ENCODE measurements at regions not wholly inside any gene's neighbourhood (a gene's known extent, or its start where the extent isn't known, plus 50 kb on each side); places are given as distances from the start of the nearest gene placed in this dataset.
A peak's percentile ranks its signal among the peaks of the same experiment; 100 is the strongest.

DNA sequence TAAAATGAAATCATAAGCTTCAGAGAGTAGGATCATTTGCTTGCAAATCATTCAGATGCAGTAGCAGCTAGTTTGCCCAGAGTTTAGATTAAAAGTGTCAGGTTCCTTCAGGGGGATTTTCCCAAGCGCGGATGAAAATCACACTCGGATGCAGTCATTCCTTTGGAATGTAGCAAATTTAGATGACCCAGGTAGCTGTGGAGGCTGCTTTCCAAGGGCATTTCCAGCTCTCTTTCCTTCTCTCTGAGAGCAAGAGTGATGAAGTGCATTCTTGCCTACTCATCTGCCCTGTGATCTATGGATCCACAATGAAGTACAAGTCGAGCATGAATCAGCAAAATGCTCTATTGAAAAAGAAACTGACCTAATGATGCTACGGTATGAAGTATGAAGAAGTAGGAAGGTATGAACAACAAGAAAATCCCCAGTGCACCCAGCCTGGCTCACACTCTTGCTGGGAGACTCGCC, 200.2 kb downstream of the PLK2 start:
- H3K27me3 ChIP-seq (ENCODE audit: control insufficient read depth, insufficient read depth, low read length) = no peaks in the 10 kb centered on the region
- H3K4me3 ChIP-seq (ENCODE audit: low read depth, low read length) = peak overlapping the region; percentile 11; the same call in 1 of the 2 replicates
- peak overlapping the region; percentile 79 for H3K27ac ChIP-seq (ENCODE audit: low read depth, low read length)
- CTCF ChIA-PET = interaction anchor here (1.7 kb wide), 1 partner anchor 480 kb away, joined by 6 read pairs; no protein-coding TSS in a partner anchor
- POLR2A ChIA-PET = interaction anchor here (0.9 to 1.5 kb wide), 3 partner anchors 15 to 200 kb away, joined by 3 to 5 read pairs (median 4); partner anchors contain the start of gene PLK2
- TF ChIP-seq, protein P1, sequence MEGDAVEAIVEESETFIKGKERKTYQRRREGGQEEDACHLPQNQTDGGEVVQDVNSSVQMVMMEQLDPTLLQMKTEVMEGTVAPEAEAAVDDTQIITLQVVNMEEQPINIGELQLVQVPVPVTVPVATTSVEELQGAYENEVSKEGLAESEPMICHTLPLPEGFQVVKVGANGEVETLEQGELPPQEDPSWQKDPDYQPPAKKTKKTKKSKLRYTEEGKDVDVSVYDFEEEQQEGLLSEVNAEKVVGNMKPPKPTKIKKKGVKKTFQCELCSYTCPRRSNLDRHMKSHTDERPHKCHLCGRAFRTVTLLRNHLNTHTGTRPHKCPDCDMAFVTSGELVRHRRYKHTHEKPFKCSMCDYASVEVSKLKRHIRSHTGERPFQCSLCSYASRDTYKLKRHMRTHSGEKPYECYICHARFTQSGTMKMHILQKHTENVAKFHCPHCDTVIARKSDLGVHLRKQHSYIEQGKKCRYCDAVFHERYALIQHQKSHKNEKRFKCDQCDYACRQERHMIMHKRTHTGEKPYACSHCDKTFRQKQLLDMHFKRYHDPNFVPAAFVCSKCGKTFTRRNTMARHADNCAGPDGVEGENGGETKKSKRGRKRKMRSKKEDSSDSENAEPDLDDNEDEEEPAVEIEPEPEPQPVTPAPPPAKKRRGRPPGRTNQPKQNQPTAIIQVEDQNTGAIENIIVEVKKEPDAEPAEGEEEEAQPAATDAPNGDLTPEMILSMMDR (IDR thresholded peaks at IDR 0.05; ENCODE audit: low read depth, low read length) = no peak
- no peaks in the 10 kb centered on the region for H3K9me3 ChIP-seq (ENCODE audit: control insufficient read depth, insufficient read depth, low read length)
- DNase-seq (ENCODE audit: low read depth, low spot score) = peak; percentile 91

DNA sequence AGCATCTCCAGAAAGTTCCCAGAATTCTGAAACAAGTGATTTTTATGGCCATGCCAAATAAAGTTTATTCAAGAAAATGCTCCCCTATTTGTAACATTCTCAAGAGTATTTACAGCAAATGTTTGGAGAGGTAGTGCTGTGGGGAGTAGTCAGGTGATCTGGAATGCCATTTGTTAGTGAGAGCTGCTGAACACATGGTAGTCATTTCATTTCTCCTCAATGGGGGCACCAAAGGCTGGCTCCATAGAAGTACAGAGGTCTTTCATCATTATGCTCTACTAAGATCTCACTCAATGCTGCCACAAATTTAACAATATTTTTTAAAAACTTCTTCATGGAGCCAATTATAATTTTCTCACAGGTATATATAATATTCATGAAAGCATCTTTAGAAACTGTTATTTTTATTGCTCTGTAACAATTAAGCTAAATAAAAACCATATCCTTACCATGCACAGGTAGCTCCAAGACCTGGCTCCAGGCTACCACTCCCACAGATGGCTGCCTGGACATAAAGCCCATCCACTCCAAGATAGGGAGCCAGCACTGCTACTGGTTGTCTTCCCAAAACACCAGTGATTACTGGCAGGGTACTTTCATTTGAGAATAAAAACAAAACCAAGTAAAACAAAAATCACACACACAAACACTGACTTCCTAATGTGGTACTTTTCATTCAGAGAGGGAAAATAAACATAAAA, 200.8 kb downstream of the PLK2 start:
- POLR2A ChIA-PET = interaction anchor here (0.9 to 1.5 kb wide), 3 partner anchors 14 to 201 kb away, joined by 3 to 5 read pairs (median 4); partner anchors contain the start of gene PLK2
- TF ChIP-seq, protein P1 (IDR thresholded peaks at IDR 0.05; ENCODE audit: low read depth, low read length) = no peak

DNA sequence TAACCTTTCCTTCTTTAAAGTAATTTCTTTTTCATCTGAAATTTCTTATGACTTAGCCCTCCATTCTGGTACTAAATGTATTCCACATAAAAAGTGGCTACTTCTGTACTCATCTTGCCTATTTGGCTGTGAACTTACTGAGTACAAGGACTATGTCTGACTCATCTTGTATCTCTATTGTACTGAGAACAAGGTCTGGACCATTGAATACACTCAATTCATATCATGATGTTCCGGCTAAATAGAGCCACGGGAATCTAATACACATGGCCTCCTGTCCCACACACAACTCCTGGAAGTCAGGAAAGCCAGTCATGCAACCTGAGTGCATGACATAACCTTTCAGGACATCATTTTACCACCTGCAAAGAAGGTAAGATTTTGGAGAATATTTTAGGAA, 203.9 kb downstream of the PLK2 start:
- Histone ChIP-seq H3K27me3 (ENCODE audit: control insufficient read depth, insufficient read depth, low read length) (no peaks in the 10 kb centered on the region), H3K4me3 (ENCODE audit: low read depth, low read length) (no peak overlapping the region), H3K27ac (ENCODE audit: low read depth, low read length) (no peak overlapping the region), H3K9me3 (ENCODE audit: control insufficient read depth, insufficient read depth, low read length) (no peaks in the 10 kb centered on the region)
- no peak for DNase-seq (ENCODE audit: low read depth, low spot score)
- CTCF ChIA-PET = interaction anchor here (0.6 to 0.8 kb wide), 2 partner anchors 8 to 89 kb away, joined by 3 read pairs; no protein-coding TSS in a partner anchor
- POLR2A ChIA-PET = no interaction called here
- TF ChIP-seq, protein P1 (IDR thresholded peaks at IDR 0.05; ENCODE audit: low read depth, low read length) = no peak

More for the DNA sequence above, 200.8 kb downstream of the PLK2 start:
- Histone ChIP-seq H3K9me3 (ENCODE audit: control insufficient read depth, insufficient read depth, low read length) (no peaks in the 10 kb centered on the region), H3K27ac (ENCODE audit: low read depth, low read length) (peak overlapping the region; percentile 79), H3K4me3 (ENCODE audit: low read depth, low read length) (peak overlapping the region; percentile 11; the same call in 1 of the 2 replicates), H3K27me3 (ENCODE audit: control insufficient read depth, insufficient read depth, low read length) (no peaks in the 10 kb centered on the region)
- CTCF ChIA-PET = interaction anchor here (1.7 kb wide), 1 partner anchor 480 kb away, joined by 6 read pairs; no protein-coding TSS in a partner anchor
- no peak for DNase-seq (ENCODE audit: low read depth, low spot score)

DNA sequence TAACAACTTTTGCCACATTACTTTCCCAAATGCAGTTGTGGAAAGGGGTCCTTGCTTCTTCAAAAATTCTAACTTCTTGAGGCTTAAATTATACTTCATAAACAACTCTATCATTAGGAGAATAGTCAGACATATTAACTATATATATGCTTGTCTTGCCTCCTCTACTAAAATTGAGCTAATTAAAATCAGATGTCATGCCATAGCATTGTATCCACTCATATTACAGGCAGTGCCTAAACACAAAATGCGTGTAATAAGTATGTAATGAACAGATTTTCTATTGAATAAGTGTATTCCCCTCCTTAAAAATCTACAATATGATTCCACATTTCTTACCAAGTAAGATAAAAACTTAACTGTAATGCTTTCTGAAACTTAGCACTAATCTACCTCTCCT, 204.5 kb downstream of the PLK2 start:
- no peak overlapping the region for H3K27ac ChIP-seq (ENCODE audit: low read depth, low read length)
- CTCF ChIA-PET = interaction anchor here (0.6 kb wide), 1 partner anchor 89 kb away, joined by 3 read pairs; no protein-coding TSS in a partner anchor

More for the DNA sequence above, 204.5 kb downstream of the PLK2 start:
- no peak overlapping the region for H3K4me3 ChIP-seq (ENCODE audit: low read depth, low read length)
- no peaks in the 10 kb centered on the region for H3K27me3 ChIP-seq (ENCODE audit: control insufficient read depth, insufficient read depth, low read length)
- POLR2A ChIA-PET = no interaction called here
- TF ChIP-seq, protein P1 (IDR thresholded peaks at IDR 0.05; ENCODE audit: low read depth, low read length) = no peak
- no peaks in the 10 kb centered on the region for H3K9me3 ChIP-seq (ENCODE audit: control insufficient read depth, insufficient read depth, low read length)
- DNase-seq (ENCODE audit: low read depth, low spot score) = no peak
